ENCODE measurements at regions not wholly inside any gene's neighbourhood (a gene's known extent, or its start where the extent isn't known, plus 50 kb on each side); places are given as distances from the start of the nearest gene placed in this dataset.

DNA sequence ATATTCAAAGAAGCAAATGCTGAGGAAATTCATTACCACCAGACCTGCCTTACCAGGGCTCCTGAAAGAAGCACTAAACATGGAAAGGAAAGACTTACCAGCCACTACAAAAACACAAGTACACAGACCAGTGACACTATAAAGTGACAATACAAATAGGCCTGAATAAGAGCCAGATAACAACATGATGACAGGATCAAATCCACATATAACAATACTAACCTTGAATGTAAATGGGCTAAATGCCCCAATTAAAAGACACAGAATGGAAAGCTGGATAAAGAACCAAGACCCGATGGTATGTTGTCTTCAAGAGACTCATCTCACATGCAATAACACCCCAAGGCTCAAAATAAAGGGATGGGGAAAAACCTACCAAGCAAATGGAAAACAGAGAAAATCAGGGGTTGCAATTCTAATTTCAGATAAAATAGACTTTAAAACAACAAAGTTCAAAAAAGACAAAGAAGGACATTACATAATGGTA lies 353.4 kb downstream of the LNPK start:
- H3K4me1 Mint-ChIP-seq (ENCODE audit: low read depth), result no peaks in the 10 kb centered on the region
- ATAC-seq, result no peak
- DNase-seq, result no peak
- no peaks in the 10 kb centered on the region for H3K36me3 Mint-ChIP-seq (ENCODE audit: insufficient read depth)
- H3K27me3 Mint-ChIP-seq (ENCODE audit: low read depth), result peaks cover 8% of the 10 kb centered on the region
- no peaks in the 10 kb centered on the region for H3K9me3 Mint-ChIP-seq
- no peak overlapping the region for H3K4me3 Mint-ChIP-seq

DNA sequence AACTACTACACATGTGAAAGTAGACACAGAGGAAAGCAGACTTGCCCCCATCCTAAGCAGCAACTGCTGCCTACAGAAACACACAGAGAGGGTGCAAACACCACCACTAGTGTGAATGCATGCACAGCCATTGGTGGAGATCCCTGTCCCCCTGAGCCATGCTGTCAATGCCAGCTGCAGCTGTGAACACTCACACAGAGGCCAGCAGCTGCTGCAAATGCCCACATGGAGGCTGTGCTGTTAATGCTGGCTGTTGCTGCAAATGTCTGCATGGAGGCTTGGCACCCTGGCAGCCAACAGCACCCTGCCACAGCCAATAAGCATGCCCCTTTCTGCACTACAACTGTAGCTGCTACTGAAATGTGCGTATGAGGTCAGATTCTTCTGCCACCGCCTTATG lies 355.0 kb downstream of the LNPK start:
- DNase-seq, result no peak
- no peaks in the 10 kb centered on the region for H3K4me1 Mint-ChIP-seq (ENCODE audit: low read depth)
- H3K9me3 Mint-ChIP-seq, result no peaks in the 10 kb centered on the region
- H3K36me3 Mint-ChIP-seq (ENCODE audit: insufficient read depth), result no peaks in the 10 kb centered on the region
- H3K27me3 Mint-ChIP-seq (ENCODE audit: low read depth), result peaks cover 8% of the 10 kb centered on the region
- no peak for ATAC-seq
- no peak overlapping the region for H3K4me3 Mint-ChIP-seq

GRCh38 chr2:175640655-175641054 lies 361.4 kb downstream of the LNPK start:
- Mint-ChIP-seq H3K27me3 (ENCODE audit: low read depth) (peaks cover 8% of the 10 kb centered on the region), H3K36me3 (ENCODE audit: insufficient read depth) (no peaks in the 10 kb centered on the region), H3K4me3 (no peak overlapping the region), H3K9me3 (no peaks in the 10 kb centered on the region), H3K4me1 (ENCODE audit: low read depth) (no peaks in the 10 kb centered on the region)
- DNase-seq (no peak), ATAC-seq (no peak)

DNA sequence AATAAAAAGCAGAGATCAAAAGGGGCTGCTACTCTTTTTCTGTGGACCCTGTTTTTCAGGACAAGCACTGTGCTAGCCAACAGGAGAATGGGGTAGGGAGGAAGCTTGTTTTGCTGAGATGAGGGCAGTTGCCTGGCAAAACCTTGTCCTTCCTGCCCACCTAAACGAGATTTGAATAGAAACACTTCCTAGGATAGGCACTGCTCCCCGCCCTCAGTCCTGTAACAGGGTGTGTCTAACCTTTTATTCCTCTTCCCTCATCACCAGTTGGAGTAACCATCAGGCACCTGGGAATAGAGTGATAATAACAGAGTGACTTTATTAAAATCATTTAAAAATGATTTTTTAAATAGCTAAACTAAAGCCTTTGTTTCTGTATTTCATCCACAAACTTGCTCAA lies 368.8 kb downstream of the LNPK start:
- H3K36me3 Mint-ChIP-seq (ENCODE audit: insufficient read depth), result no peaks in the 10 kb centered on the region
- DNase-seq (no peak), ATAC-seq (no peak)
- no peaks in the 10 kb centered on the region for H3K9me3 Mint-ChIP-seq
- no peaks in the 10 kb centered on the region for H3K4me1 Mint-ChIP-seq (ENCODE audit: low read depth)
- no peak overlapping the region for H3K4me3 Mint-ChIP-seq
- H3K27me3 Mint-ChIP-seq (ENCODE audit: low read depth), result no peaks in the 10 kb centered on the region

GRCh38 chr2:175631245-175631623 lies 370.8 kb downstream of the LNPK start:
- Mint-ChIP-seq H3K9me3 (no peaks in the 10 kb centered on the region), H3K4me1 (ENCODE audit: low read depth) (no peaks in the 10 kb centered on the region), H3K36me3 (ENCODE audit: insufficient read depth) (no peaks in the 10 kb centered on the region), H3K4me3 (no peak overlapping the region), H3K27me3 (ENCODE audit: low read depth) (no peaks in the 10 kb centered on the region)
- DNase-seq (no peak), ATAC-seq (no peak)

DNA sequence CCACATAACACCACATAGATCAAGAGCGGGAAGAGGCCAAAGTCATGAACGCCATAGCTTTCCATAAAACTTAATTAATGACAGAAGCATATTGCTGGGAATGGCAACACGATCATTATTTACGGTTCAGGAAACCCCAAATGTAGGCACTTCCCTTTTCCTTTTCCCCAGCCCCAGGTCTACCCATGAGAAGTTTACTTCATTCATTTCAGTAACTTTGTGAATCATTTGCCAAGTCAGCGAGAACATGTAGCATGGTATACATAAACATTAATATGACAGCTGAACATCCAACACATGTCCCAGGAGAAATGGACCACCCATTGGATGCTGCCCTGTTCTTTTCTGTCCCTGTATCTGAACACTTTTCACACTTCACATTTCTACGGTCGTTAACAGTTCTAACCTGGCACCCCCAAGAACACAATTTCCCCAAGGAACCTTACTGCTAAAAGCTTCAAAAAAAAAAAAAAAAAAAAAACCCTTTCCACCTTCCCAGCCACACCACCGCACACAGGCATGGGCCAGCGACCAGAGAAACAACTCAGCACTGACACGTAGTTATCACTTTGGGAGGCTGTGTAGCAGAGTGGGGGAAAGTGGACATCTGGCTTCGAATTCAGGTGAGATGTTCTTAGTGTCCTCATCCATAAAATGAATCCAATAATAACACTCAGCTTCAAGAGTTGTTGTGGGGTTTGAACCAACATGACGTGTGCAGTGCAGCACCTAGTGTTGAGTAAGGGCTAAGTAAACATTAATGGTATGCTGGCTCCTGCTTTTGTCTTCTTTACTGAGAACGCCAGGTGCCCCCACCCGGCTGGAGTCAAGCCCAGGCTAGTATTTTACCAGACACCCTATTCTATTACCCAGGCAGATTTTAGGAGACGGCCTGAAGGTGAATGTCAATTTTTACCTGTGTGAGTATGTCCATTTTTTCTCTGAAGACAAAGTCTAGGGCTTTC lies 371.5 kb downstream of the LNPK start:
- Mint-ChIP-seq H3K27me3 (ENCODE audit: low read depth) (no peaks in the 10 kb centered on the region), H3K36me3 (ENCODE audit: insufficient read depth) (no peaks in the 10 kb centered on the region), H3K4me3 (no peak overlapping the region), H3K4me1 (ENCODE audit: low read depth) (no peaks in the 10 kb centered on the region), H3K9me3 (no peaks in the 10 kb centered on the region)
- DNase-seq (no peak), ATAC-seq (no peak)

DNA sequence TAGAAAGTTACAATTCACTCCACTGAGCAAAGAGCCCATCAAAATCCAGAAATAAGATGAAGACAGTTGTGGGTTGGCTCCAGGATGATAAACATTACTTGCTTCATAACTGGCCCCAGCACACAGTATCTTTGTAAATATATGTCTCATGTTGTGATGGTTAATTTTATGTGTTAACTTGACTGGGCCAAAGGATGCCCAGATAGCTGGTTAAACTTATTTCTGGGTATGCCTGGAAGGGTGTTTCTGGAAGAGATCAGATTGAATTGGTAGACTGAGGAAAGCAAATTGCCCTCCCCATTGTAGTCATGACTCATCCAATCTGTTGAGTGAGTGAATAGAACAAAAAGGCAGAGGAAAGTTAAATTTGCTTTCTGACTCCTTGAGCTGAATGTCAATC lies 373.8 kb downstream of the LNPK start:
- no peaks in the 10 kb centered on the region for H3K4me1 Mint-ChIP-seq (ENCODE audit: low read depth)
- DNase-seq, result no peak
- no peak overlapping the region for H3K4me3 Mint-ChIP-seq
- H3K9me3 Mint-ChIP-seq, result no peaks in the 10 kb centered on the region
- no peaks in the 10 kb centered on the region for H3K27me3 Mint-ChIP-seq (ENCODE audit: low read depth)
- ATAC-seq, result no peak
- H3K36me3 Mint-ChIP-seq (ENCODE audit: insufficient read depth), result no peaks in the 10 kb centered on the region

GRCh38 chr2:175627405-175627804 lies 374.7 kb downstream of the LNPK start:
- H3K9me3 Mint-ChIP-seq, result no peaks in the 10 kb centered on the region
- no peak overlapping the region for H3K4me3 Mint-ChIP-seq
- H3K36me3 Mint-ChIP-seq (ENCODE audit: insufficient read depth), result no peaks in the 10 kb centered on the region
- no peak for DNase-seq
- no peak for ATAC-seq
- H3K27me3 Mint-ChIP-seq (ENCODE audit: low read depth), result no peaks in the 10 kb centered on the region
- H3K4me1 Mint-ChIP-seq (ENCODE audit: low read depth), result no peaks in the 10 kb centered on the region

DNA sequence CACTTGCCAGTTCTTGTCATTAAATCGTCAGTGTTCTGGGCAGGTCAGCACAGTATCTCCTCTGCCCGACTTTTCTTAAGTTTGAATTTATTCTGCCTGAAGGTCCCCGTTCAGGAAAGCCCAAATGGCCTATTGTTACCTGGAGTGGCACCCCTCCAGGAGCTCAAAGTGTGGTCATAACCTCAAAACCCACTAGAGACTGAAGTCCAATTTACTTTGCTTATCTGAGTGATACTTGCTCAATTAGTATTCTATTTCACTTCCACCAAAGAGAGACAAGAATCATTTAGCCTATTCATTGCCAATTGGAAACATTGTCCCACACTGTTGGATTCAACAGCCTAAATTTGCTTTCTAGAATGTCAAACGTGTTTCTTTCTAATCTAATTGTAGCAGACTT lies 375.3 kb downstream of the LNPK start:
- Mint-ChIP-seq H3K36me3 (ENCODE audit: insufficient read depth) (no peaks in the 10 kb centered on the region), H3K4me1 (ENCODE audit: low read depth) (no peaks in the 10 kb centered on the region), H3K27me3 (ENCODE audit: low read depth) (no peaks in the 10 kb centered on the region), H3K9me3 (no peaks in the 10 kb centered on the region), H3K4me3 (no peak overlapping the region)
- ATAC-seq (no peak), DNase-seq (no peak)

DNA sequence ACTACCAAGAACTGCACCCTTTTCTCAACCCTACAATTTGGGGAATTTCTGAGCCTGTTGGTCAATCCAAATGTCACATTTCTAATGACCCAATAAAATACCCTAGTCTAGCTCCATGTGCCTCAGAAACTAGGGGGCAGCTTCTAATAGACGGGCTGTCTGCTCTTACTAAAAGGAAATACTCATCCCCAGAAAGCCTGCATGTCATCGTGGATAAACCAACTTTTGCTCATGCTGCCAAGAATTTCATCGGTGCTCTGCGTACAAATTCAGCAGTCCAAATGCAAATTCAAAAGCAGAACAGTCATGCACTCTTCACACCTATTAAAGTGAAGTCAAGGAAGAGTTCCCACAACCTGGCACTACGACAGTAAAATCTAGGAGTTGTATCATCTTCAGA lies 377.3 kb downstream of the LNPK start:
- ATAC-seq (no peak), DNase-seq (no peak)
- Mint-ChIP-seq H3K27me3 (ENCODE audit: low read depth) (peaks cover 4% of the 10 kb centered on the region), H3K9me3 (no peaks in the 10 kb centered on the region), H3K4me3 (no peak overlapping the region), H3K4me1 (ENCODE audit: low read depth) (no peaks in the 10 kb centered on the region), H3K36me3 (ENCODE audit: insufficient read depth) (no peaks in the 10 kb centered on the region)

GRCh38 chr2:175624211-175624761 lies 377.8 kb downstream of the LNPK start:
- Mint-ChIP-seq H3K4me1 (ENCODE audit: low read depth) (no peaks in the 10 kb centered on the region), H3K4me3 (no peak overlapping the region), H3K36me3 (ENCODE audit: insufficient read depth) (no peaks in the 10 kb centered on the region), H3K27me3 (ENCODE audit: low read depth) (peaks cover 6% of the 10 kb centered on the region), H3K9me3 (no peaks in the 10 kb centered on the region)
- DNase-seq (no peak), ATAC-seq (no peak)

GRCh38 chr2:175621821-175622220 lies 380.2 kb downstream of the LNPK start:
- ATAC-seq, result no peak

DNA sequence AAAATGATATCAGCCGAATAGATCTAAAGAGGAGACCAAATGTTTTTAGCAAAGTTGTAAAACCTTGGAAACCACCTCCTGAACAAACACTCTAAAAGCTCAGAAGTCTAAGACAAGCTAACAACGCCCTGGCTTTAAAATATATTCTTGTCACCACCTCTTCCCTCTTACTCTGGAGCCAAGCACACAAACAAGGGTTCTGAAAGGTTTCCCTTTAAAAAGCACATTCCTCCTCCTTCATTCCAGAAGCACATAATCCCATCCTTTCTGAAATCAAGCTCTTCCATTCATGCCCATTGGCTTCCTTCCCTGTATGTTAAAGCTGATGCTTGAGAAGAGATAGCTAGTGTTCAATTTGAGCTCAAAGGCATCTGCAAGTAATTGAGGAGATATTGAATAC lies 382.0 kb downstream of the LNPK start:
- Mint-ChIP-seq H3K27me3 (ENCODE audit: low read depth) (peaks cover 6% of the 10 kb centered on the region), H3K4me3 (no peak overlapping the region), H3K36me3 (ENCODE audit: insufficient read depth) (no peaks in the 10 kb centered on the region), H3K4me1 (ENCODE audit: low read depth) (no peaks in the 10 kb centered on the region), H3K9me3 (no peaks in the 10 kb centered on the region)
- DNase-seq (no peak), ATAC-seq (no peak)

More at GRCh38 chr2:175621821-175622220, 380.2 kb downstream of the LNPK start:
- H3K36me3 Mint-ChIP-seq (ENCODE audit: insufficient read depth), result no peaks in the 10 kb centered on the region
- no peak for DNase-seq
- H3K9me3 Mint-ChIP-seq, result no peaks in the 10 kb centered on the region
- H3K4me1 Mint-ChIP-seq (ENCODE audit: low read depth), result no peaks in the 10 kb centered on the region
- H3K27me3 Mint-ChIP-seq (ENCODE audit: low read depth), result peaks cover 6% of the 10 kb centered on the region
- no peak overlapping the region for H3K4me3 Mint-ChIP-seq

- no peaks in the 10 kb centered on the region for H3K36me3 Mint-ChIP-seq (ENCODE audit: insufficient read depth)
- H3K4me3 Mint-ChIP-seq, result no peak overlapping the region
- DNase-seq, result no peak
- H3K27me3 Mint-ChIP-seq (ENCODE audit: low read depth), result peaks cover 6% of the 10 kb centered on the region
- ATAC-seq, result no peak
- H3K4me1 Mint-ChIP-seq (ENCODE audit: low read depth), result no peaks in the 10 kb centered on the region
- H3K9me3 Mint-ChIP-seq, result no peaks in the 10 kb centered on the region
Observed at GRCh38 chr2:175619179-175620045, 382.7 kb downstream of the LNPK start.

All from activated T-cell treated with anti-CD3 and anti-CD28 coated beads, Interleukin-2, amount 50 U/mL, for 4 hours (primary cell).